ENCODE measurements at regions not wholly inside any gene's neighbourhood (a gene's known extent, or its start where the extent isn't known, plus 50 kb on each side); places are given as distances from the start of the nearest gene placed in this dataset.
A peak's percentile ranks its signal among the peaks of the same experiment; 100 is the strongest.
"Not testable (repeated sequence)": the region's sequence is repeated elsewhere in the genome, so short reads cannot be mapped to it uniquely, and the experiment has no call there.

- no peak overlapping the region for H3K4me3 ChIP-seq (ENCODE audit: low read length)
- H3K27ac ChIP-seq (ENCODE audit: low read length) = no peak overlapping the region
Observed at GRCh38 chr6:68169922-68170321, 465.2 kb upstream of the ADGRB3 start.

GRCh38 chr6:68167604-68168003, 467.5 kb upstream of the ADGRB3 start:
- Histone ChIP-seq H3K27me3 (ENCODE audit: low read length) (no peaks in the 10 kb centered on the region), H3K27ac (ENCODE audit: low read length) (no peak overlapping the region)

More at GRCh38 chr6:68169922-68170321, 465.2 kb upstream of the ADGRB3 start:
- H3K4me2 ChIP-seq (ENCODE audit: low read depth, low read length, poor library complexity, severe bottlenecking) = no peak overlapping the region
- H3K27me3 ChIP-seq (ENCODE audit: low read length) = no peaks in the 10 kb centered on the region
- no peaks in the 10 kb centered on the region for H3K9me3 ChIP-seq (ENCODE audit: low read length)
- no peak overlapping the region for H3K9ac ChIP-seq (ENCODE audit: low read length)
- DNase-seq = no peak
- H4K20me1 ChIP-seq (ENCODE audit: insufficient read depth, low read depth, low read length) = no peaks in the 10 kb centered on the region
- H2AFZ ChIP-seq (ENCODE audit: low read length) = 0 out of 2 replicates have a peak overlapping the region, but pooled peaks have one; percentile 44
- H3K9me2 ChIP-seq (replicated peaks; ENCODE audit: insufficient read depth, low read length) = no peaks in the 10 kb centered on the region
- H3K36me3 ChIP-seq (ENCODE audit: insufficient read depth, low read length) = no peaks in the 10 kb centered on the region
- H3K4me1 ChIP-seq (ENCODE audit: low read length) = no peaks in the 10 kb centered on the region
- H3K79me2 ChIP-seq (ENCODE audit: low read length) = no peaks in the 10 kb centered on the region

GRCh38 chr6:68160812-68161211, 474.3 kb upstream of the ADGRB3 start:
- not testable (repeated sequence) for DNase-seq; H3K9me2 ChIP-seq (replicated peaks; ENCODE audit: insufficient read depth, low read length); H3K27me3 ChIP-seq (ENCODE audit: low read length); H3K9me3 ChIP-seq (ENCODE audit: low read length); H3K4me2 ChIP-seq (ENCODE audit: low read depth, low read length, poor library complexity, severe bottlenecking); H2AFZ ChIP-seq (ENCODE audit: low read length); H3K4me1 ChIP-seq (ENCODE audit: low read length); H3K36me3 ChIP-seq (ENCODE audit: insufficient read depth, low read length); H3K9ac ChIP-seq (ENCODE audit: low read length); H4K20me1 ChIP-seq (ENCODE audit: insufficient read depth, low read depth, low read length); H3K4me3 ChIP-seq (ENCODE audit: low read length); H3K79me2 ChIP-seq (ENCODE audit: low read length); H3K27ac ChIP-seq (ENCODE audit: low read length)

More at GRCh38 chr6:68167604-68168003, 467.5 kb upstream of the ADGRB3 start:
- no peak for DNase-seq
- Histone ChIP-seq H3K9me3 (ENCODE audit: low read length) (no peaks in the 10 kb centered on the region), H3K36me3 (ENCODE audit: insufficient read depth, low read length) (no peaks in the 10 kb centered on the region), H2AFZ (ENCODE audit: low read length) (no peak overlapping the region), H3K79me2 (ENCODE audit: low read length) (no peaks in the 10 kb centered on the region), H3K9me2 (replicated peaks; ENCODE audit: insufficient read depth, low read length) (no peaks in the 10 kb centered on the region), H3K4me2 (ENCODE audit: low read depth, low read length, poor library complexity, severe bottlenecking) (no peak overlapping the region), H4K20me1 (ENCODE audit: insufficient read depth, low read depth, low read length) (no peaks in the 10 kb centered on the region), H3K4me3 (ENCODE audit: low read length) (no peak overlapping the region), H3K4me1 (ENCODE audit: low read length) (no peaks in the 10 kb centered on the region), H3K9ac (ENCODE audit: low read length) (no peak overlapping the region)

- H2AFZ ChIP-seq (ENCODE audit: low read length) = no peak overlapping the region; the same call in 1 of the 2 replicates
Observed at GRCh38 chr6:68160348-68160747, 474.7 kb upstream of the ADGRB3 start.

GRCh38 chr6:68159433-68159832, 475.6 kb upstream of the ADGRB3 start:
- no peaks in the 10 kb centered on the region for H4K20me1 ChIP-seq (ENCODE audit: insufficient read depth, low read depth, low read length)
- H2AFZ ChIP-seq (ENCODE audit: low read length) = no peak overlapping the region

More at GRCh38 chr6:68160348-68160747, 474.7 kb upstream of the ADGRB3 start:
- Histone ChIP-seq H3K79me2 (ENCODE audit: low read length) (no peaks in the 10 kb centered on the region), H3K4me3 (ENCODE audit: low read length) (no peak overlapping the region), H3K27ac (ENCODE audit: low read length) (no peak overlapping the region), H3K9ac (ENCODE audit: low read length) (no peak overlapping the region), H3K4me2 (ENCODE audit: low read depth, low read length, poor library complexity, severe bottlenecking) (no peak overlapping the region), H3K9me2 (replicated peaks; ENCODE audit: insufficient read depth, low read length) (no peaks in the 10 kb centered on the region), H3K36me3 (ENCODE audit: insufficient read depth, low read length) (no peaks in the 10 kb centered on the region), H3K27me3 (ENCODE audit: low read length) (no peaks in the 10 kb centered on the region), H3K4me1 (ENCODE audit: low read length) (no peaks in the 10 kb centered on the region), H4K20me1 (ENCODE audit: insufficient read depth, low read depth, low read length) (no peaks in the 10 kb centered on the region), H3K9me3 (ENCODE audit: low read length) (no peaks in the 10 kb centered on the region)
- no peak for DNase-seq

GRCh38 chr6:68158256-68158655, 476.8 kb upstream of the ADGRB3 start:
- no peak overlapping the region for H3K27ac ChIP-seq (ENCODE audit: low read length)

More at GRCh38 chr6:68159433-68159832, 475.6 kb upstream of the ADGRB3 start:
- Histone ChIP-seq H3K36me3 (ENCODE audit: insufficient read depth, low read length) (no peaks in the 10 kb centered on the region), H3K9me3 (ENCODE audit: low read length) (no peaks in the 10 kb centered on the region), H3K79me2 (ENCODE audit: low read length) (no peaks in the 10 kb centered on the region), H3K4me1 (ENCODE audit: low read length) (no peaks in the 10 kb centered on the region), H3K27me3 (ENCODE audit: low read length) (no peaks in the 10 kb centered on the region), H3K4me2 (ENCODE audit: low read depth, low read length, poor library complexity, severe bottlenecking) (no peak overlapping the region), H3K9ac (ENCODE audit: low read length) (no peak overlapping the region), H3K9me2 (replicated peaks; ENCODE audit: insufficient read depth, low read length) (no peaks in the 10 kb centered on the region), H3K27ac (ENCODE audit: low read length) (no peak overlapping the region), H3K4me3 (ENCODE audit: low read length) (no peak overlapping the region)
- DNase-seq = no peak

GRCh38 chr6:68144667-68145066, 490.4 kb upstream of the ADGRB3 start:
- H3K9ac ChIP-seq (ENCODE audit: low read length) = no peak overlapping the region
- no peaks in the 10 kb centered on the region for H3K36me3 ChIP-seq (ENCODE audit: insufficient read depth, low read length)
- H3K79me2 ChIP-seq (ENCODE audit: low read length) = no peaks in the 10 kb centered on the region
- H3K27me3 ChIP-seq (ENCODE audit: low read length) = no peaks in the 10 kb centered on the region
- no peaks in the 10 kb centered on the region for H3K9me2 ChIP-seq (replicated peaks; ENCODE audit: insufficient read depth, low read length)
- H2AFZ ChIP-seq (ENCODE audit: low read length) = no peak overlapping the region
- no peak overlapping the region for H3K4me2 ChIP-seq (ENCODE audit: low read depth, low read length, poor library complexity, severe bottlenecking)
- no peaks in the 10 kb centered on the region for H3K4me1 ChIP-seq (ENCODE audit: low read length)
- H4K20me1 ChIP-seq (ENCODE audit: insufficient read depth, low read depth, low read length) = no peaks in the 10 kb centered on the region
- H3K27ac ChIP-seq (ENCODE audit: low read length) = no peak overlapping the region
- no peak for DNase-seq
- no peak overlapping the region for H3K4me3 ChIP-seq (ENCODE audit: low read length)
- H3K9me3 ChIP-seq (ENCODE audit: low read length) = no peaks in the 10 kb centered on the region

More at GRCh38 chr6:68158256-68158655, 476.8 kb upstream of the ADGRB3 start:
- Histone ChIP-seq H3K9me3 (ENCODE audit: low read length) (no peaks in the 10 kb centered on the region), H3K4me1 (ENCODE audit: low read length) (no peaks in the 10 kb centered on the region), H3K79me2 (ENCODE audit: low read length) (no peaks in the 10 kb centered on the region), H3K4me2 (ENCODE audit: low read depth, low read length, poor library complexity, severe bottlenecking) (no peak overlapping the region), H3K9ac (ENCODE audit: low read length) (no peak overlapping the region), H3K27me3 (ENCODE audit: low read length) (no peaks in the 10 kb centered on the region), H4K20me1 (ENCODE audit: insufficient read depth, low read depth, low read length) (no peaks in the 10 kb centered on the region), H3K9me2 (replicated peaks; ENCODE audit: insufficient read depth, low read length) (no peaks in the 10 kb centered on the region), H3K36me3 (ENCODE audit: insufficient read depth, low read length) (no peaks in the 10 kb centered on the region), H3K4me3 (ENCODE audit: low read length) (no peak overlapping the region), H2AFZ (ENCODE audit: low read length) (peak overlapping the region; percentile 57; the same call in 1 of the 2 replicates)
- DNase-seq = no peak

GRCh38 chr6:68141190-68141589, 493.9 kb upstream of the ADGRB3 start:
- no peak for DNase-seq
- Histone ChIP-seq H3K9me2 (replicated peaks; ENCODE audit: insufficient read depth, low read length) (no peaks in the 10 kb centered on the region), H3K9ac (ENCODE audit: low read length) (no peak overlapping the region), H3K4me3 (ENCODE audit: low read length) (no peak overlapping the region), H3K4me1 (ENCODE audit: low read length) (no peaks in the 10 kb centered on the region), H2AFZ (ENCODE audit: low read length) (no peak overlapping the region), H4K20me1 (ENCODE audit: insufficient read depth, low read depth, low read length) (no peaks in the 10 kb centered on the region), H3K4me2 (ENCODE audit: low read depth, low read length, poor library complexity, severe bottlenecking) (no peak overlapping the region), H3K36me3 (ENCODE audit: insufficient read depth, low read length) (no peaks in the 10 kb centered on the region), H3K9me3 (ENCODE audit: low read length) (no peaks in the 10 kb centered on the region), H3K27me3 (ENCODE audit: low read length) (no peaks in the 10 kb centered on the region), H3K27ac (ENCODE audit: low read length) (no peak overlapping the region), H3K79me2 (ENCODE audit: low read length) (no peaks in the 10 kb centered on the region)

- Histone ChIP-seq H3K79me2 (ENCODE audit: low read length) (no peaks in the 10 kb centered on the region), H3K36me3 (ENCODE audit: insufficient read depth, low read length) (no peaks in the 10 kb centered on the region), H3K4me1 (ENCODE audit: low read length) (no peaks in the 10 kb centered on the region), H3K4me2 (ENCODE audit: low read depth, low read length, poor library complexity, severe bottlenecking) (no peak overlapping the region), H3K27ac (ENCODE audit: low read length) (no peak overlapping the region), H4K20me1 (ENCODE audit: insufficient read depth, low read depth, low read length) (no peaks in the 10 kb centered on the region), H3K9me3 (ENCODE audit: low read length) (no peaks in the 10 kb centered on the region), H3K9me2 (replicated peaks; ENCODE audit: insufficient read depth, low read length) (no peaks in the 10 kb centered on the region), H2AFZ (ENCODE audit: low read length) (no peak overlapping the region), H3K4me3 (ENCODE audit: low read length) (no peak overlapping the region), H3K9ac (ENCODE audit: low read length) (no peak overlapping the region), H3K27me3 (ENCODE audit: low read length) (no peaks in the 10 kb centered on the region)
- no peak for DNase-seq
Observed at GRCh38 chr6:68139130-68139529, 496.0 kb upstream of the ADGRB3 start.

All from Karpas-422 (cell line).